SH-SY5Y (cell line): ENCODE measurements at regions not wholly inside any gene's neighbourhood (a gene's known extent, or its start where the extent isn't known, plus 50 kb on each side); places are given as distances from the start of the nearest gene placed in this dataset.

Experiments used
- GATA2 ChIP-seq: IDR thresholded peaks from 2 replicates; pipeline ENCODE4 v1.6.1; 2011; ENCODE audit warnings: mild to moderate bottlenecking, low read depth, low read length
- GATA3 ChIP-seq: IDR thresholded peaks from 2 replicates; pipeline ENCODE4 v1.6.1; 2011; ENCODE audit warnings: low read depth, mild to moderate bottlenecking, low read length, moderate library complexity

DNA sequence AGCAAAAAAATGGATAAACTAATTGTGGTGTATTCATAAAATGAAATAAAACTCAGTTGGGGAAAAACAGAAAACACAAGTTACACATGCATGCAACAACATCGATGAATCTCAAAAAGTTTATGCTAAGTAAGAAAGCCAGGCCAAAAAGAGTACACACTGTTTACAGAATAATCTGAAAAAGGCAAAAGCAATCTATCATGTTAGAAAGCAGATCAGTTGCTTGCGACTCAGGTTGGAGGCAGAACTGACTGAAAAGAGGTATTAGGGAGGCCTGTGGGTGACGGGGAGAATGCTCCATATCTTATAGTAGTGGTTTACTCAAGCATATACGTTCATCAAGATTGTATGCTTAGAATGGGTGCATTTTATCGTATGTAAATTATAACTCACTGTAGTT lies 119.2 kb downstream of the ARRDC3 start:
- TF ChIP-seq GATA2 (no peak), GATA3 (no peak)

DNA sequence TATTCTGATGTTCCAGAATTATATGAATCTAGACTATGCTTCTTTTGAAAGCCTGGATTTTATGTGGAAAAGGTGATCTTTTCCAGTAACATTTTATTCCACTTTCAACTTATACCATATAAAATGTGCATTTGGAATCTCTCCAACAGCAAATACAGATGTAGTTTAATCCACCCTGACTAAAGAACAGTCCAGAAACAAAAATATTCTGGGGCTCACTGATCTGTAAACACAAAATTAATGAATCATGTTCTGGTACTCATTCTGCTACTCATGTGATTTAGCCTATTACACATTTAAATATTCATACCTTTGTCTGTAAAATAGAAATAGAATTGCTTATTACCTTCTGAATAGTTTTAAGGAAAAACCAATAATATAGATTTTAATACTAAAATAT lies 125.8 kb downstream of the ARRDC3 start:
- TF ChIP-seq GATA2 (no peak), GATA3 (no peak)

DNA sequence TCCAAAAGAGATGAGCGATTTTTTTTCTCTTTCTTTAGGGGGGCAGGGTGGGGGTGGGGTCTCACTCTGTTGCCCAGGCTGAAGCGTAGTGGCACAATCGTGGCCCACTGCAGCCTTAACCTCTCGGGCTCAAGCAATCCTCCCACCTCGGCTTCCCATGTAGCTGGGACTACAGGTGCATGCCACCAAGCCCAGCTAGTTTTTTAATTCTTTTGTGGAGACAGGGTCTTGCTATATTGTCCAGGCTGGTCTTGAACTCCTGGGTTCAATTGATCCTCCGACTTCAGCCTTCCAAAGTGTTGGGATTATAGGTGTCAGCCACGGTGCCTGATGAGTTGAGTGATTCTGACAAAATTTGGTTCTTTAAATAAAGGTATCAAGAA lies 127.0 kb downstream of the ARRDC3 start:
- TF ChIP-seq GATA3: no peak

DNA sequence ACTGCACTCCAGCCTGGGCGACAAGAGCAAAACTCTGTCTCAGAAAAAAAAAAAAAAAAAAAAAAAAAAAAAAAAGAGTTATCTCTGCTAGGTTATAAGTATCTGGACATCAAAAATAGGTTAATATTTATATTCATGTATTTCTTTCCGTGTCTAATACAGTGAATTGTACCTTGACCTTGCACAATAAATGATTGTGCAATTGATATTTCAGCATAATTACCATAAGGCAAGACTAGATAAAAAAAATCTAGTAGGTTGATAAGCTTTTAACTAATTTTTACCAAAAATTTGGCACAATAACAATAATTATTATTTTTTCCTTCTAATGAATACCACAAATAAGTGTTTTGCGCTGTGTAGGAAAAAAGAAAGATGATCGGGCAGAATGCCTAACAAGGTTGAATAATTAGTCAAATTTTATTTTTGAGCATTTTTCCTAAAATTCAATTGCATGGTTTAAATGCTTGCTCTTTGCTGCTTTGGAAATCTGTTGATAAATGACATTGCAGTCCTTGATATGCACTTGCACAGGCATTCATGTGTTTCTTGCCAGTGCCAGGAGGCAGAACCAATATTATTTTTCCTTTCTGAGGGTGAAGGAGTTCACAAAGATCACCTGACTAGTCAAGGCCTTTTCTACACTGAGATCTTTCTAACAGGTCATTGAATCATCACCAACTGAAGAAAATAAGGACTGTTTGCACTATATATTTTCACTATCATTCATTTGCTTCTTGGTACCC lies 127.5 kb downstream of the ARRDC3 start:
- no peak for TF ChIP-seq GATA3
- no peak for TF ChIP-seq GATA2

DNA sequence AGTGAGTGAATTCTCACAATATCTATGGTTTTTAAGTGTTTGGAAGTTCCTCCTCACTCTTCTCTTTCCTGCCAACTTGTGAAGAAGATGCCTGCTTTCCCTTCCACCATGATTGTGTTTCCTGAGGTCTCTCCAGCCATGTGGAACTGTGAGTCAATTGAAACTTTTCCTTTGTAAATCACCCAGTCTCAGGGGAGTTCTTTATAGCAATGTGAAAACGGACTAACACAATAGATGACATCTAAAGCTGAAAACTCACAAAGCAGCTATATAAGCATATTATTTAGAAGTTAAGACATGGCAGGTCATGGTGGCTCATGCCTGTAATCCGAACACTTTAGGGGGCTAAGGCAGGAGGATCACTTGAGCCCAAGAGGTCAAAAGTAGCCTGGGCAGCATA lies 130.2 kb downstream of the ARRDC3 start:
- no peak for TF ChIP-seq GATA2
- TF ChIP-seq GATA3: no peak

DNA sequence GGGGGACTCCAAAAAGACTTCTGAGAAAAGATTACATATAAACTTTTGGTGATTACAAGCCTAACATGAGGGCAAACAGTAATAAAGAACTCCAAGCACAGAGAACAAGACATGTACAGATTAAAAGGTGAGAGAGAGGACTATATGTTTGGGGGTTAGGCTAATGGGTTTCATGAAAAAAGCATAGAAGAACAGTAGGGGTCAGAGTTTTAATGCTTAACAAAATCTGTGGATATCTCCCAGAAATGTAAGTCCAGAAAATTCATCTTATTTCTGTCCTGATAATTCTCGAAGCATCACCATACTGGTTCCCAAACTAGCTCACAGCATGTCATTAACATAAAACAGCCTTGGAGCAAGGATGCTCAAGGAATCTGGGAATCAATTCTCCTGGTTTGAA lies 137.2 kb downstream of the ARRDC3 start:
- no peak for TF ChIP-seq GATA3
- no peak for TF ChIP-seq GATA2

DNA sequence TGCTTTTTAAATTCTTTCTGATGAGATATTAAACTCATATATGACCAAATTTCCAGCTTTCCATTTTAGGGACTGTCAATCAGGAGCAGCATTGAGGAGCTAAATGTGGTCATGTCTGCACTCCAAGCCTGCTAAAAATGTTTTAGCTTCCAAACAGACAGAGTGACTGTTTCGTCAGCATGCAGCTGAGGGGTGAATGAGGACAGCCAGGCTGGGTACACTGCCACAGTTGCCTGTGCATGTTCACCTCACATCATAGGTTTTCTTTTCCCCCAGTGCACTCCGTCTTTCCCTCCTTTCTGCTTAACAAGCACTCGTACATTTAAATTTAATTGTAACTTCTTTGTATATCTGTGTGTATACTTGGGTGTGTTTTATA lies 138.1 kb downstream of the ARRDC3 start:
- TF ChIP-seq GATA3: no peak
- TF ChIP-seq GATA2: no peak

DNA sequence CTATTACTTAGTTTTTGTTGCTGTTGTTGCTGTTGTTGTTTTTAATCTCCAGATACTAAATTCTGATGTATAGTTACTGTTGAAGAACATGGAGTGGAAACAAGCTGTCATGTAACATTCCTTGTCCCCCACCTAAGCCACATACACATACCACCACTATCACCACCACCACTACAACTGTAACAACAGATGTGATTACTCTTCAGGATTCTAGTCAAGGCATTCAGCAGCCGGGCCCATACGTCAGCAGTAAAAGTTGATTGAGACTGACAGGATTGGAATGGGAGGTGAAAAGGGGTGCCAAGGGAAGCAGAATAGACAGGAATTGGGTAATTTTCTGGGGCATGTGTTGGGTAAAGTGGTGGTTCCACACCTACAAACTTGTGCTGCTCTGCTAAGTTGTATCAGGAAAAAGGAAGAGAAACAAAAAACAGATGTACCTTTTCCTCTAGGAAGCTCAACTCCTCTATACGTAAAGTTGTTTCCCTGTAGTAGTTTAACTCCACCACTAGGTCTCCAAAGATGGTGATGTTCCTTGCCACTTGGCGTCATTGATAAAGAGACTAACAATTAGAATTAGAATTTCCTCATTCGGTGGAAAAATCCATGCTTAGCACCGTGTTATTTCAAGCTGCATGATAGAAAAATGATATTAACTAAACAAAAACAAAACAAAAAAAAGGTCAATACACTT lies 138.6 kb downstream of the ARRDC3 start:
- TF ChIP-seq GATA2: no peak
- no peak for TF ChIP-seq GATA3

DNA sequence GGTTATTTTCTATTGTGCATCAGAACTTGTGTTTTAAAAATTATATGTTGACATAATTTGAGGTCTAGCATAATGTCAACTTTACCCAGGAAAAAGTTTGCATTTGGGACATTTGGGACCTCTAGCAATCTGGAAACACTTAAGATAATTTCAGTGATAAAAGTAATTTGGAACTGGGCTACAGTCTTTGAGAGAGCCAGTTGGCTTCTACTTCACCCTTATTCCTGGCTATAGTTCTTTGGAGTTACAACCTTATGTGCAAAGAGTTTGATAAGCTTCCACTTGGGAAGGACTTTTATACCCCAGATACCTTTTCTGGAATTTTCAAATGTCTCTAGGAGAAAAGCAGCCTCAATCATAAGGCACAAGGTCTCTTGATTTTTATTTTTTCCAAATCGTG lies 139.3 kb downstream of the ARRDC3 start:
- TF ChIP-seq GATA2 (no peak), GATA3 (no peak)

DNA sequence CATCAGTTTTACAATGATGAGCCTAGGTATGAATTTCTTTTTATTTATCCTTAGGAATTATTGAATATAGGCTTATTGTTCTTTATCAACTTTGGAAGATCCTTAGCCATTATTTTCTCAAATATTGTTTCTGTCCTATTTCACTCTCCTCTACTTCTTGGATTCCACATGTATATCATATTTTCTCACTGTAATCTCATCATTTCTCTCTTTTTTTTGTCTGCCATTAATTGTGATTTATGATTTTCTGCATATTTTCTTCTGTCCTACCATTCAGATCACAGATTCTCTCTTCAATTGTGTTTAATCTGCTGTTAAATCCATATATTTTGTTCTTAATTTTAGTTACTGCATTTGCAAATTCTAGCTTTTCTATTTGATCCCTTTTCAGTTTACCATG lies 139.8 kb downstream of the ARRDC3 start:
- no peak for TF ChIP-seq GATA2
- no peak for TF ChIP-seq GATA3

DNA sequence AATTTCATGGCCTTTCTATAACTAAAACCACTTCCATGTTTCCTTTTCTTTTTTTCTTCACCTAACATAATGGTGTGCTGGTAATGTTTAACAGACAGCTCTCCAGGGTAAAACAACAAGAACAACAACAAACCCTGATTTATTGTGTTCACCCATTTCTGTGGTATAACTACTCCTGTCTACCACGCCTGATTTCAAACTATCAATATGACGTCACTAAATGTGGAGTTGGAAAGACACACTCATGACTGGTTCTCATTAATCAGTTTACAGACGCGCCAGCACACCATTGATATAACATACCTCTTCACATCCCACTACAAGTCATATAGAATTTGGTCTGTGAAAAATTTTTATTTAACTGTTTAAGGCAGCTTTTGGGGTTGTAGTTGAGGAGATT lies 142.9 kb downstream of the ARRDC3 start:
- TF ChIP-seq GATA2 (no peak), GATA3 (no peak)

DNA sequence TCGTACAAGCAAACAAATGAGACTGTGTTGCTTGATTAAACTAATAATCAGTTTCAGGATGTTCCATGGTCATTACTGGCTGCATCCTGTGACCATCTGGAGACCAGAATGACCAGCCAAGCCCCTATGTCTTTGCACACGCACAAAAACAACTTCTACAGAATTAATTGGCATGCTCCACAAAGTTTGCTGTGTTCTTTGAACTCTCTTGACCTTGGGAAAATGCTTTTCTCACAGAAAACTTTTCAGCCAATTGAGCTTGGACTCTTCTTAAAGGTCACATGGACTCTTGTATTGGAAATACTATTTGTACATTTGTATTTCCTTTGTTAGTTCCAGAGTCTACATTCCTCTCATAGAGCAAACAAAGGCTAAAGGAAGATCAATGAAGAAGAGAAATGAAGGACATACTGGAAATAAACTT lies 147.8 kb downstream of the ARRDC3 start:
- no peak for TF ChIP-seq GATA2
- no peak for TF ChIP-seq GATA3

DNA sequence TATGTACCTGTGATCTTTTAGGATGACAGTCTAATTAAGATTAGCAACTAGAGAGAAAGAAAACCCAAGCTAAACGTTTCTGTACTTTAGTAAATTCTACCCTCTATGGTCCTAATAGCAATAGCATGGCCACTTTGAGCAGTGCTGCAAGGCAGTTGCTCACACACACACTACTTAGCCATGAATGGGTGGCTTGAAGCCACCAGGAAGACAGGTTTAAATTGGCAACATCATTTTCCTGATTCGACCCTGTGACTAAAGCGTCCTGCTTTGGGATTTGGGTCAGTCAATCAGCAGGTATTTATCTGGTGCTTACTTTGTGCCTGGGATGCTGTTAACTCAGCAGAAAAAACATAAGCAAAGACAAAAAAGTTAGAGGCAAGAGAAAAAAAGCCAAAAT lies 150.6 kb downstream of the ARRDC3 start:
- TF ChIP-seq GATA3 (no peak), GATA2 (no peak)

DNA sequence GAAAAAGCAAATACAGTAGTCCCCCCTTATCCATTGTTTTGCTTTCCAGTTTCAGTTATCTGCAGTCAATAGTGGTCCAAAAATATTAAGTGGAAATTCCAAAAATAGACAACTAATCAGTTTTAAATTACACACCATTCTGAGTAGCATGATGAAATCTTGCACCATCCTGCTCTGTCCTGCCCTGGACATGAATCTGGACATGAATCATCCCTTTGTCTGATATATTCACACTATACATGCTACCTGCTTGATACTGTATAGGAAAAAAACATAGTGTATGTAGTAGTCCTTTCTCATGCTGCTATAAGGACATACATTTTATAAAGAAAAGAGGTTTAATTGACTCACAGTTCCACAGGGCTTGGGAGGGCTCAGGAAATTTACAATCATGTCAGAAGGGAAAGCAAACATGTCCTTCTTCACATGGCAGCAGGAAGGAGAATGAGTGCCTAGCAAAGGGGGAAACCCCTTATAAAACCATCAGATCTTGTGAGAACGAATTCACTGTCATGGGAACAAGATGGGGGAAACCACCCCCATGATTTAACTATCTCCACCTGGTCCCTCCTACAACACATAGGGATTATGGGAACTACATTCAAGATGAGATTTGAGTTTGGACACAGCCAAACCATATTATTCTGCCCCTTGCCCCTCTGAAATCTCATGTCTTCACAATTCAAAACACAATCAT lies 153.9 kb downstream of the ARRDC3 start:
- TF ChIP-seq GATA3 (no peak), GATA2 (no peak)

DNA sequence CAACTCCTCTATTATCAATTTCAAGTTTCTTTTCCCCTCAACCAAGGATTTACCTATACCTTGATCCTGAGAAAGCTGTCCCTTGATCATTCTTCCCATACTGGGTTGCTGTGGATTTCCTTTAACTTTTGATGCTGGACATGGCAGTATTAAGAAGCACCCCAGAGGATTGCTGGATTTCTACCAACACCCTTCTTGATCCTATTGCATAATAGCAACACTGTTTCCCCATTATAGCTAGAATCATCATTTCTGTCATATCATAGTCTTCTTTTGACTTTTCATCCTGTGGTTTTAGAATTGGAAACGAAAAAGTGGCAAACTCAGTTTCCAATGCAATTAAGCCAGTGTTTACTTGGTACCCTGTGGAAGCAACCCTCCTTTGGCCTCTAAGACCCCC lies 154.9 kb downstream of the ARRDC3 start:
- TF ChIP-seq GATA2 (no peak), GATA3 (no peak)
